NCI-H2196 (cell line): ENCODE measurements at regions not wholly inside any gene's neighbourhood (a gene's known extent, or its start where the extent isn't known, plus 50 kb on each side); places are given as distances from the start of the nearest gene placed in this dataset.

Source experiments
- DNase-seq: peaks from one replicate; lab custom pipeline; 2025; ENCODE audit not compliant: unreplicated experiment; lab: John Stamatoyannopoulos, UW

GRCh38 chr7:11895337-11895736 is 63.3 kb upstream of the THSD7A start:
- no peak for DNase-seq

GRCh38 chr7:11896663-11897062 is 64.7 kb upstream of the THSD7A start:
- DNase-seq = no peak

GRCh38 chr7:11899247-11899646 is 67.2 kb upstream of the THSD7A start:
- no peak for DNase-seq

- DNase-seq = no peak
Observed at GRCh38 chr7:11910253-11910652, 78.3 kb upstream of the THSD7A start.

- no peak for DNase-seq
Observed at GRCh38 chr7:11911900-11912299, 79.9 kb upstream of the THSD7A start.

GRCh38 chr7:11914645-11915044 is 82.6 kb upstream of the THSD7A start:
- no peak for DNase-seq

- no peak for DNase-seq
Observed at GRCh38 chr7:11923376-11923930, 91.5 kb upstream of the THSD7A start.

- no peak for DNase-seq
Observed at GRCh38 chr7:11931307-11931706, 99.3 kb upstream of the THSD7A start.

- no peak for DNase-seq
Observed at GRCh38 chr7:11934796-11935195, 102.8 kb upstream of the THSD7A start.

- DNase-seq = no peak
Observed at GRCh38 chr7:11935905-11936304, 103.9 kb upstream of the THSD7A start.

- DNase-seq = no peak
Observed at GRCh38 chr7:11946794-11947193, 114.8 kb upstream of the THSD7A start.

- no peak for DNase-seq
Observed at GRCh38 chr7:11950281-11950680, 118.3 kb upstream of the THSD7A start.

- DNase-seq = no peak
Observed at GRCh38 chr7:11950942-11951341, 118.9 kb upstream of the THSD7A start.

GRCh38 chr7:11951909-11952308 is 119.9 kb upstream of the THSD7A start:
- no peak for DNase-seq

GRCh38 chr7:11952972-11953371 is 121.0 kb upstream of the THSD7A start:
- no peak for DNase-seq

GRCh38 chr7:11956991-11957390 is 125.0 kb upstream of the THSD7A start:
- DNase-seq = no peak

- no peak for DNase-seq
Observed at GRCh38 chr7:11957956-11958355, 126.0 kb upstream of the THSD7A start.

- DNase-seq = no peak
Observed at GRCh38 chr7:11959121-11959520, 127.1 kb upstream of the THSD7A start.

GRCh38 chr7:11960621-11961020 is 128.6 kb upstream of the THSD7A start:
- DNase-seq = no peak

- DNase-seq = no peak
Observed at GRCh38 chr7:11969643-11970042, 137.6 kb upstream of the THSD7A start.

GRCh38 chr7:11970132-11970531 is 138.1 kb upstream of the THSD7A start:
- DNase-seq = no peak

- DNase-seq = no peak
Observed at GRCh38 chr7:11985376-11985775, 153.4 kb upstream of the THSD7A start.

GRCh38 chr7:11985971-11986370 is 154.0 kb upstream of the THSD7A start:
- no peak for DNase-seq

- no peak for DNase-seq
Observed at GRCh38 chr7:11988186-11988585, 156.2 kb upstream of the THSD7A start.
